ENCODE measurements at regions not wholly inside any gene's neighbourhood (a gene's known extent, or its start where the extent isn't known, plus 50 kb on each side); places are given as distances from the start of the nearest gene placed in this dataset.

DNA sequence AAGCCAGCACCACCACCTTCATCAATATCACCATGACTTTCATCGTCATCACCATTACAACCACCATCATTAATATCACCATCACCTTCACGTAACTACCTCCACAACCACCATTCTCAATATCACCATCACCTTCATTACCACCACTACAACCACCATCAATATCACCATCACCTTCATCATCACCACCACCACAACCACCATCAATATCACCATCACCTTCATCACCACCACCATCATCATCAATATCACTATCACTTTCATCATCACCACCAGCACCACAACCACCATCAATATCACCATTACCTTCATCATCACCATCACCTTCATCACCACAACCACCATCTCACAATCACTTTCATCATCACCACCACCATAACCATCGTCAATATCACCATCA, 225.3 kb upstream of the SULF2 start (continued):
- TF ChIP-seq, protein P1, sequence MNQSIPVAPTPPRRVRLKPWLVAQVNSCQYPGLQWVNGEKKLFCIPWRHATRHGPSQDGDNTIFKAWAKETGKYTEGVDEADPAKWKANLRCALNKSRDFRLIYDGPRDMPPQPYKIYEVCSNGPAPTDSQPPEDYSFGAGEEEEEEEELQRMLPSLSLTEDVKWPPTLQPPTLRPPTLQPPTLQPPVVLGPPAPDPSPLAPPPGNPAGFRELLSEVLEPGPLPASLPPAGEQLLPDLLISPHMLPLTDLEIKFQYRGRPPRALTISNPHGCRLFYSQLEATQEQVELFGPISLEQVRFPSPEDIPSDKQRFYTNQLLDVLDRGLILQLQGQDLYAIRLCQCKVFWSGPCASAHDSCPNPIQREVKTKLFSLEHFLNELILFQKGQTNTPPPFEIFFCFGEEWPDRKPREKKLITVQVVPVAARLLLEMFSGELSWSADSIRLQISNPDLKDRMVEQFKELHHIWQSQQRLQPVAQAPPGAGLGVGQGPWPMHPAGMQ (IDR thresholded peaks at IDR 0.05; ENCODE audit: borderline replicate concordance) = no peak

DNA sequence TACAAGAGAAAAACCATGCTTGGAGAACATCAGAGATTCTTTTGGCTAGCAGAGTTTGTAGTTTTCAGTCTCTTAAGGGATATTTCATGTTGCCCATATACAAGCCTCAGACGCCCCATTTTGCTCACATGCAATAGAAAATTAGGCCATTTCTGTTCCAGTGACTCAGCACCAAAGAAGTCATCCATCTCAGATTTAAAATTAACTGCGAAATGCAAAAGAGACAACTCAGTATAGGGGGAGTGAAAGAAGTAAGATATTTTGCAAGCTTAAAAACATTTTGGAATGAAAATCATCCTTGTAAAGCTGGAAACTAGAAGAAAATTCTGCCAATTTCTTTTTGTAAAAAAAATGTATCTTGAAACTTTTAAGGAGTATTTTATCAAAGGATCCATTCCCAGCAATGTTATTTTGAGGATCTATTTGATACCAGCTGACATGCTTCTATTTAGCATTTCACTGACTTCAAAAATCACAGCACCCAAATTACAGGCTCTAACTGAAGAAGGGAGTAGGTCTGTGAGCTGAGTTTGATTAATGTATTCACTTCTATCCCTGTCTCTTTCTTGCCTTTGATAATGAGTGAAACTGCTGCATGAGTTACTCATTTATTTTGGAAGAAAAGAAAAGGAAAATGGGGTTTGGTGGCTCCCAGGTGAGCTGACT, 223.7 kb upstream of the SULF2 start:
- no peaks in the 10 kb centered on the region for H3K36me3 ChIP-seq (ENCODE audit: control insufficient read depth in 2 of 2, insufficient read depth in 2 of 2, low read length in 1 of 2)
- H3K9me3 ChIP-seq (replicated peaks; ENCODE audit: control insufficient read depth, insufficient read depth, low read length) = peaks cover 23% of the 10 kb centered on the region
- BruUV-seq (replicated peaks) = no TSS peak
- H2AFZ ChIP-seq (ENCODE audit: control insufficient read depth, low read depth, low read length) = no peak overlapping the region
- intact Hi-C loops (cut with micrococcal nuclease; ENCODE audit: unreplicated experiment) = no loop called here
- no peak for FAIRE-seq
- no peak for DNase-seq (ENCODE audit: low read depth, low spot score)
- in situ Hi-C loops (cut with MboI) = no loop called here
- H3K27me3 ChIP-seq (replicated peaks in 1 of 2; ENCODE audit: control insufficient read depth in 2 of 2, insufficient read depth in 2 of 2, low read length in 1 of 2) = no peaks in the 10 kb centered on the region
- H3K27ac ChIP-seq (ENCODE audit: control insufficient read depth, insufficient read depth) = no peak overlapping the region
- H3K79me2 ChIP-seq (ENCODE audit: control insufficient read depth, insufficient read depth, low read length) = no peaks in the 10 kb centered on the region
- ChIA-PET CTCF (no interaction called here), POLR2A (interaction anchor here (0.6 kb wide), 1 partner anchor 24 kb away, joined by 3 read pairs; no protein-coding TSS in a partner anchor), RAD21 (ENCODE audit: unreplicated experiment) (interaction anchor here (1.3 kb wide), 1 partner anchor 12 kb away, joined by 3 read pairs; no protein-coding TSS in a partner anchor), SMC1A (ENCODE audit: uncharacterized antibody, unreplicated experiment) (interaction anchor here (1.2 kb wide), 1 partner anchor 15 kb away, joined by 3 read pairs; no protein-coding TSS in a partner anchor)
- no peak overlapping the region for H3K4me2 ChIP-seq (ENCODE audit: control insufficient read depth, insufficient read depth)
- no peak overlapping the region for H3K9ac ChIP-seq (ENCODE audit: control insufficient read depth, insufficient read depth, low read length)
- H4K20me1 ChIP-seq (ENCODE audit: control insufficient read depth, insufficient read depth) = no peaks in the 10 kb centered on the region
- H3K4me1 ChIP-seq (ENCODE audit: control insufficient read depth, insufficient read depth, low read length) = peaks cover 27% of the 10 kb centered on the region
- H3K4me3 ChIP-seq = no peak overlapping the region
- no peak for ATAC-seq
- WGBS (ENCODE audit: insufficient coverage, insufficient replicate concordance, low lambda C conversion rate, missing lambda C conversion rate) = 4% methylated on average over 2 of the region's 2 CpGs
- no peak for TF ChIP-seq PAX5 (IDR thresholded peaks at IDR 0.05; ENCODE audit: borderline replicate concordance, low read depth, low read length)
- no peak for TF ChIP-seq IRF4 (IDR thresholded peaks at IDR 0.05; ENCODE audit: low read depth, low read length)
- no peak for TF ChIP-seq RUNX3 (IDR thresholded peaks at IDR 0.05; ENCODE audit: low read length)
- TF ChIP-seq MYB (IDR thresholded peaks at IDR 0.05; ENCODE audit: borderline replicate concordance, low read depth, low read length) = no peak
- TF ChIP-seq, protein P2, sequence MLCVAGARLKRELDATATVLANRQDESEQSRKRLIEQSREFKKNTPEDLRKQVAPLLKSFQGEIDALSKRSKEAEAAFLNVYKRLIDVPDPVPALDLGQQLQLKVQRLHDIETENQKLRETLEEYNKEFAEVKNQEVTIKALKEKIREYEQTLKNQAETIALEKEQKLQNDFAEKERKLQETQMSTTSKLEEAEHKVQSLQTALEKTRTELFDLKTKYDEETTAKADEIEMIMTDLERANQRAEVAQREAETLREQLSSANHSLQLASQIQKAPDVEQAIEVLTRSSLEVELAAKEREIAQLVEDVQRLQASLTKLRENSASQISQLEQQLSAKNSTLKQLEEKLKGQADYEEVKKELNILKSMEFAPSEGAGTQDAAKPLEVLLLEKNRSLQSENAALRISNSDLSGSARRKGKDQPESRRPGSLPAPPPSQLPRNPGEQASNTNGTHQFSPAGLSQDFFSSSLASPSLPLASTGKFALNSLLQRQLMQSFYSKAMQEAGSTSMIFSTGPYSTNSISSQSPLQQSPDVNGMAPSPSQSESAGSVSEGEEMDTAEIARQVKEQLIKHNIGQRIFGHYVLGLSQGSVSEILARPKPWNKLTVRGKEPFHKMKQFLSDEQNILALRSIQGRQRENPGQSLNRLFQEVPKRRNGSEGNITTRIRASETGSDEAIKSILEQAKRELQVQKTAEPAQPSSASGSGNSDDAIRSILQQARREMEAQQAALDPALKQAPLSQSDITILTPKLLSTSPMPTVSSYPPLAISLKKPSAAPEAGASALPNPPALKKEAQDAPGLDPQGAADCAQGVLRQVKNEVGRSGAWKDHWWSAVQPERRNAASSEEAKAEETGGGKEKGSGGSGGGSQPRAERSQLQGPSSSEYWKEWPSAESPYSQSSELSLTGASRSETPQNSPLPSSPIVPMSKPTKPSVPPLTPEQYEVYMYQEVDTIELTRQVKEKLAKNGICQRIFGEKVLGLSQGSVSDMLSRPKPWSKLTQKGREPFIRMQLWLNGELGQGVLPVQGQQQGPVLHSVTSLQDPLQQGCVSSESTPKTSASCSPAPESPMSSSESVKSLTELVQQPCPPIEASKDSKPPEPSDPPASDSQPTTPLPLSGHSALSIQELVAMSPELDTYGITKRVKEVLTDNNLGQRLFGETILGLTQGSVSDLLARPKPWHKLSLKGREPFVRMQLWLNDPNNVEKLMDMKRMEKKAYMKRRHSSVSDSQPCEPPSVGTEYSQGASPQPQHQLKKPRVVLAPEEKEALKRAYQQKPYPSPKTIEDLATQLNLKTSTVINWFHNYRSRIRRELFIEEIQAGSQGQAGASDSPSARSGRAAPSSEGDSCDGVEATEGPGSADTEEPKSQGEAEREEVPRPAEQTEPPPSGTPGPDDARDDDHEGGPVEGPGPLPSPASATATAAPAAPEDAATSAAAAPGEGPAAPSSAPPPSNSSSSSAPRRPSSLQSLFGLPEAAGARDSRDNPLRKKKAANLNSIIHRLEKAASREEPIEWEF (IDR thresholded peaks at IDR 0.05; ENCODE audit: insufficient replicate concordance, low read depth, low read length) = no peak
- TF ChIP-seq TCF7 (IDR thresholded peaks at IDR 0.05; ENCODE audit: borderline replicate concordance) = no peak
- TF ChIP-seq CHD1 (IDR thresholded peaks at IDR 0.05; ENCODE audit: low read depth, low read length) = no peak
- TF ChIP-seq RFX5 (IDR thresholded peaks at IDR 0.05; ENCODE audit: low read depth, low read length) = no peak
- no peak for TF ChIP-seq MTA2 (IDR thresholded peaks at IDR 0.05; ENCODE audit: low read depth)
- TF ChIP-seq SIX5 (IDR thresholded peaks at IDR 0.05; ENCODE audit: low read depth, low read length, severe bottlenecking) = no peak
- TF ChIP-seq KAT2A (conservative IDR thresholded peaks at IDR 0.05; ENCODE audit: control insufficient read depth, low read depth, low read length) = no peak
- TF ChIP-seq NFYB (IDR thresholded peaks at IDR 0.05; ENCODE audit: insufficient read depth, low read depth, low read length) = no peak
- TF ChIP-seq KDM1A (IDR thresholded peaks at IDR 0.05; ENCODE audit: borderline replicate concordance) = no peak
- no peak for TF ChIP-seq EGR1 (IDR thresholded peaks at IDR 0.05; ENCODE audit: borderline replicate concordance in 1 of 2, low read depth in 2 of 2, low read length in 2 of 2)
